ENCODE measurements at regions not wholly inside any gene's neighbourhood (a gene's known extent, or its start where the extent isn't known, plus 50 kb on each side); places are given as distances from the start of the nearest gene placed in this dataset.

- H3K27ac ChIP-seq, result no peak overlapping the region
- H3K4me3 ChIP-seq, result no peak overlapping the region
- no peak for DNase-seq
- no peaks in the 10 kb centered on the region for H3K9me3 ChIP-seq
- no peak for TF ChIP-seq EP300 (IDR thresholded peaks at IDR 0.05; ENCODE audit: low read depth)
- no peak for TF ChIP-seq CTCF (IDR thresholded peaks at IDR 0.05)
- TF ChIP-seq POLR2A (IDR thresholded peaks at IDR 0.05), result no peak
- no peak for TF ChIP-seq POLR2AphosphoS5 (IDR thresholded peaks at IDR 0.05)
- intact Hi-C loops (cut with DNase I; ENCODE audit: low total_unique reads) (no loop called here), in situ Hi-C loops (cut with MboI; ENCODE audit: low pct_ligation_motif_present in 1 of 4, low pct_unique_long_range_greater_than_20kb in 1 of 4, low sequenced_read_pairs in 3 of 4) (no loop called here)
- H3K4me1 ChIP-seq, result no peaks in the 10 kb centered on the region
- H3K27me3 ChIP-seq, result no peaks in the 10 kb centered on the region
- H3K36me3 ChIP-seq, result no peaks in the 10 kb centered on the region
These were observed 1775.8 kb upstream of the MIR17HG start for GRCh38 chr13:89571676-89572075.

- no peaks in the 10 kb centered on the region for H3K36me3 ChIP-seq
- no peak overlapping the region for H3K27ac ChIP-seq
These were observed 1773.4 kb upstream of the MIR17HG start for GRCh38 chr13:89574077-89574476.

GRCh38 chr13:89577301-89577700 lies 1770.2 kb upstream of the MIR17HG start:
- Histone ChIP-seq H3K27me3 (no peaks in the 10 kb centered on the region), H3K4me3 (no peak overlapping the region), H3K9me3 (no peaks in the 10 kb centered on the region), H3K4me1 (no peaks in the 10 kb centered on the region), H3K36me3 (no peaks in the 10 kb centered on the region), H3K27ac (no peak overlapping the region)
- no peak for DNase-seq
- in situ Hi-C loops (cut with MboI; ENCODE audit: low pct_ligation_motif_present in 1 of 4, low pct_unique_long_range_greater_than_20kb in 1 of 4, low sequenced_read_pairs in 3 of 4), result no loop called here
- TF ChIP-seq POLR2AphosphoS5 (IDR thresholded peaks at IDR 0.05) (no peak), EP300 (IDR thresholded peaks at IDR 0.05; ENCODE audit: low read depth) (no peak), CTCF (IDR thresholded peaks at IDR 0.05) (no peak), POLR2A (IDR thresholded peaks at IDR 0.05) (no peak)
- intact Hi-C loops (cut with DNase I; ENCODE audit: low total_unique reads), result no loop called here

More at GRCh38 chr13:89574077-89574476, 1773.4 kb upstream of the MIR17HG start:
- no peaks in the 10 kb centered on the region for H3K27me3 ChIP-seq
- no peak overlapping the region for H3K4me3 ChIP-seq
- intact Hi-C loops (cut with DNase I; ENCODE audit: low total_unique reads), result no loop called here
- no peaks in the 10 kb centered on the region for H3K9me3 ChIP-seq
- DNase-seq, result no peak
- in situ Hi-C loops (cut with MboI; ENCODE audit: low pct_ligation_motif_present in 1 of 4, low pct_unique_long_range_greater_than_20kb in 1 of 4, low sequenced_read_pairs in 3 of 4), result no loop called here
- TF ChIP-seq POLR2AphosphoS5 (IDR thresholded peaks at IDR 0.05), result no peak
- no peak for TF ChIP-seq CTCF (IDR thresholded peaks at IDR 0.05)
- TF ChIP-seq POLR2A (IDR thresholded peaks at IDR 0.05), result no peak
- TF ChIP-seq EP300 (IDR thresholded peaks at IDR 0.05; ENCODE audit: low read depth), result no peak
- no peaks in the 10 kb centered on the region for H3K4me1 ChIP-seq

GRCh38 chr13:89584058-89584620 lies 1763.3 kb upstream of the MIR17HG start:
- in situ Hi-C loops (cut with MboI; ENCODE audit: low pct_ligation_motif_present in 1 of 4, low pct_unique_long_range_greater_than_20kb in 1 of 4, low sequenced_read_pairs in 3 of 4) (no loop called here), intact Hi-C loops (cut with DNase I; ENCODE audit: low total_unique reads) (no loop called here)
- Histone ChIP-seq H3K27ac (no peak overlapping the region), H3K36me3 (no peaks in the 10 kb centered on the region), H3K4me3 (no peak overlapping the region), H3K9me3 (no peaks in the 10 kb centered on the region), H3K27me3 (no peaks in the 10 kb centered on the region), H3K4me1 (no peaks in the 10 kb centered on the region)
- no peak for DNase-seq
- WGBS, 2 donors (ENCODE audit: low coverage in 1 of 2), result 52 to 53% methylated on average over 2 of the region's 2 CpGs
- TF ChIP-seq CTCF (IDR thresholded peaks at IDR 0.05), result no peak
- no peak for TF ChIP-seq POLR2A (IDR thresholded peaks at IDR 0.05)
- TF ChIP-seq EP300 (IDR thresholded peaks at IDR 0.05; ENCODE audit: low read depth), result no peak
- TF ChIP-seq POLR2AphosphoS5 (IDR thresholded peaks at IDR 0.05), result no peak
